Left cardiac atrium (tissue), 4 donors: ENCODE measurements at regions not wholly inside any gene's neighbourhood (a gene's known extent, or its start where the extent isn't known, plus 50 kb on each side); places are given as distances from the start of the nearest gene placed in this dataset.
"Not testable (repeated sequence)": the region's sequence is repeated elsewhere in the genome, so short reads cannot be mapped to it uniquely, and the experiment has no call there.

Experiments
- ATAC-seq, 2 donors: fragments of 200-7000 bp; cut with Tn5 transposase; one replicate each; pipeline ENCODE4 v1.9.1; 2020; ENCODE audit warnings: mild to moderate bottlenecking in 2 of 2, moderate library complexity in 2 of 2
- DNase-seq: peaks from one replicate; pipeline ENCODE4 v3.0.0-alpha.2; 2020
- intact Hi-C, 2 donors: fragments of 100-400 bp; cut with DNase I; formaldehyde crosslinking; loops; one replicate each; pipeline versions ENCODE4 v1.14.1 to v1.15.1; 2022 to 2023
- donor health status: DM: no; HTN: yes; CAD: no.
- donor health status: DM: no; HTN: yes; CAD: no; lungs with severe emphysema.
- donor health status: DM: yes; HTN: yes; CAD: no.
- donor health status: Dilated cardiomyopathy.

DNA sequence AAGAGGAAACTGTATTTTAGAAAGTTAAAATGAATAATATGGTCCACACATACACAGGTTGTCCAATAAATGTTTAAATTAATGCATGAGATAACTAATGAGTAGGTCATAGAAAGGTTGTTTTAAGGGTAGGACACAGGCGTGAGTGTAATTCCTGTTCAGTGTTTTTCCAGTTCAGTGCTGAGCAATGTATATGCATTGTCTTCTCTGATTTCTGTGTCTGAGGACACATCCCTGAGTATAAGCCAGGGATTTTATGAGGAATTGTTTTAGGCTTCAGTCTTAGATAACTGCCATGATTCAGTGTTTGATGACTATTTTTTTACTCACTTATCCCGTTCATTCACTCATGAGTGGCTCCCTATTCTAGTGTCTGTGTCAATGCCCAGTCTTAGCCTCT, 298.5 kb upstream of the TBX18 start:
- no peak for ATAC-seq
- intact Hi-C loops, result no loop called here

GRCh38 chr6:85058806-85059205, 294.4 kb upstream of the TBX18 start:
- intact Hi-C loops, result no loop called here
- no peak for ATAC-seq

More for the DNA sequence above, 298.5 kb upstream of the TBX18 start:
- DNase-seq, result no peak

DNA sequence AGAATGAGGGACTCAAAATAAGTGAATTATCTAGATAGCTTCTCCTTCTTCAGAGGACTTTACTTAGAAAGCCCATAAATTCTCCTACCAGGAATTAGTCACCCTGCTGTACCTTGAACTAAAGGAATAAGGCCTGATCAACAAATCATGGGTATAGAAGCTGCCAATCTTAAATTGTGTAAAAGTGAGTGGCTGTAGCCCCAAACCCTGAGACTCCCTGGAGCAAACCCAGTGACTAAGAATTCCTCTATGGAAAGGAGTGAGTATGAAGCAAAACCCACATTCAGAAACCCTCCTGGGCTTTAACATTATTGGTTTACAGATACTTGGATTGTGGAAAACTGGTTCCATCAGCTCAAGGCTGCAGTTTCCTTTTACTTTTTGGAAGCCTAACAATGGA, 285.8 kb upstream of the TBX18 start:
- no peak for DNase-seq
- ATAC-seq, result no peak
- intact Hi-C loops, result no loop called here

More at GRCh38 chr6:85058806-85059205, 294.4 kb upstream of the TBX18 start:
- DNase-seq, result no peak

GRCh38 chr6:85049282-85049681, 284.9 kb upstream of the TBX18 start:
- DNase-seq (no peak), ATAC-seq (no peak)
- intact Hi-C loops, result no loop called here

- no peak for ATAC-seq
- intact Hi-C loops, result no loop called here
Measured at GRCh38 chr6:85047818-85048217, 283.4 kb upstream of the TBX18 start.

DNA sequence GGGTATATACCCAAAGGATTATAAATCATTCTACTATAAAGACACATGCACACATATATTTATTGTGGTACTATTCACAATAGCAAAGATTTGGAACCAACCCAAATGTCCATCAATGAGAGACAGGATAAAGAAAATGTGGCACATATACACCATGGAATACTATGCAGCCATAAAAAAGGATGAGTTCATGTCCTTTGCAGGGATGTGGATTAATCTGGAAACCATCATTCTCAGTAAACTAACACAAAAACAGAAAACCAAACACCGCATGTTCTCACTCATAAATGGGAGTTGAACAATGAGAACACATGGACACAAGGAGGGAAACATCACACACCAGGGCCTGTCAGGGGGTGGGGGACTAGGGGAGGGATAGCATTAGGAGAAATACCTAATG, 281.4 kb upstream of the TBX18 start:
- intact Hi-C loops, DNase-seq, ATAC-seq: not testable (repeated sequence)

More at GRCh38 chr6:85047818-85048217, 283.4 kb upstream of the TBX18 start:
- no peak for DNase-seq

DNA sequence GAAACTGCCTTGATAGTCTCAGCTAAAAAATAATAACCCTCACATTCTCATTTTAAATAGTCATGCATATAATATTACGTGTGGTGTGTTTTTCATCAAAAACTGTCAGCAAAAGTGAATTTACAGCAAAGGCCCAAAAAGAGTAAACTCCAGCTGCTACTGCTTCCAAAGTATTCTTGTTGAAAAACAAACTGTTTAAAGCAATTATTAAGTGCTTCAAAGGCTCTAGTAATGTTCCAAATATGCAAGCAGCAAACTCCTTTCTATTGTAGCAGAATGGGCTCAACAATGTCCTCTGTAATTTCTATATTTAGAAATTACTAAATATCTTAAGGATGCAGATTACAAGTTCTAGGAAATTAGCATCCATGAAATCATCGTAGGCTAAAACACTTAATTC, 280.0 kb upstream of the TBX18 start:
- ATAC-seq, result no peak
- intact Hi-C loops, result no loop called here
- DNase-seq, result no peak

DNA sequence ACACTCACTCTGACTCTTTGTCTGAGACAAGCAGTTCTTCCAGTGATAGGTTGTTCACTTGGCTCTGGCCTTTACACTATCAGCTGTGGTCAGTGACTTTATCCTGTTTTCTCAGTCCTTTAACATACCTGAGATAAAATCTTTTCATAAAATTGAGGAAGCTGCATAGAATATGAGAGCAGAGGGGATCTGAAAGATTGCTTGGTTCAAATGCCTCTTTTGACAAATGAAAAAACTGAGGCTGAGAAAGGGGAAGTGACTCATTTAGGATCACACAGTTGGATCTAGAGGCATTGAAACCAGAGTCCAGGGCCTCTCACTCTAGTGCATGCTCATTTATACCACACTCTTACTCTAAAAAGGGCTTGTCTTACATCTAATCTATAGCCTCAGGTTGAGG, 277.0 kb upstream of the TBX18 start:
- no peak for ATAC-seq
- intact Hi-C loops, result no loop called here
- DNase-seq, result no peak

GRCh38 chr6:85037221-85037620, 272.8 kb upstream of the TBX18 start:
- intact Hi-C loops, result no loop called here
- no peak for ATAC-seq
- DNase-seq, result no peak

- ATAC-seq (no peak), DNase-seq (no peak)
- intact Hi-C loops, result no loop called here
Measured at GRCh38 chr6:85035766-85036165, 271.4 kb upstream of the TBX18 start.

DNA sequence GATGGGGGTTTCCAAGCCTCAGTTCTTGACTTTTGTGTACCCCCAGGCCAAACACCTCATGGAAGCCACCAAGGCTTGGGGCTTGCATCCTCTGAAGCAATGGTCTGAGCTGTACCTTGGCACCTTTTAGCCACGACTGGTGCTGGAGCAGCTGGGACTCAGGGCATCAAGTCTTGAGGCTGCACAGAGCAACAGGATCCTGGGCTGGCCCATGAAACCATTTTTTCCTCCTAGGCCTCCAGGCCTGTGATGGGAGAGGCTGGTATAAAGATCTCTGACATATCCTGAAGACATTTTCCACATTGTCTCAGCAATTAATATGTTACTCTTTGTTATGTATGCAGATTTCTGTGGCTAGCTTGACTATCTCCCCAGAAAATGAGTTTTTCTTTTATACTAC, 269.1 kb upstream of the TBX18 start:
- DNase-seq (no peak), ATAC-seq (no peak)
- intact Hi-C loops, result no loop called here

DNA sequence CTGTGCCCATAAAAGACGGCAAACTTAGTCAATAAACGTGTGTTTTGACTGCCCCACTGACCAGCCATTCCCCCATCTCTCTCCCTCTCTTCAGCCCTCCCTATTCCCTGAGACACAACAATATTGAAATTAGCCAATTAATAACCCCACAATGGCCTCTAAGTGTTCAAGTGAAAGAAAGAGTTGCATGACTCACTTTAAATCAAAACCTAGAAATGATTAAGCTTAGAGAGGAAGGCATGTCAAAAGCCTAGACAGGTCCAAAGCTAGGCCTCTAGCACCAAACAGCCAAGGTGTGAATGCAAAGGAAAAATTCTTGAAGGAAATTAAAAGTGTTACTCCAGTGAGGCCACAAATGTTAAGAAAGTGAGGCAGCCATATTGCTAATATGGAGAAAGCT, 261.6 kb upstream of the TBX18 start:
- intact Hi-C loops, result no loop called here
- no peak for ATAC-seq
- no peak for DNase-seq

- intact Hi-C loops, result no loop called here
- DNase-seq, result no peak
- ATAC-seq, result no peak
Measured at GRCh38 chr6:85023721-85024120, 259.3 kb upstream of the TBX18 start.

- DNase-seq (no peak), ATAC-seq (no peak)
Measured at GRCh38 chr6:85017352-85017751, 253.0 kb upstream of the TBX18 start.

DNA sequence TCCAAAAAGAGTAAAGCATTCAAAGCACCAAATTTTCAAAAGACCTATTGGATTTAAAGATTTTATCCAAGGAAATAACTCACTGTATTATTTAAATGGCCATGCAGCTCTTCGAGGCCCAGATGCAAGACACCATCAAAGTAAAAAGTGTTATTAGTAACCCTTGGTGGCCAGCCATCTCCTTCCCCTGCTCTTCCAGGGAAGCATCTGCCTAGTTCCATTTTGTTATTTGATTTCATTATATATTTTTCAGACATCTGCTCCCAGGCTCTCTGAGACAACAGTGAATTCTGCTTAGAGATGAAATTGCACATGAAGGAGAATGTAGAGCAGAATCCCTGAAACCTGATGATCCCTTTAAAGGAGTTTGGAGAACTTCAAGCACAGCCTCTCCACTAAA, 252.3 kb upstream of the TBX18 start:
- intact Hi-C loops, result no loop called here
- no peak for DNase-seq
- no peak for ATAC-seq

More at GRCh38 chr6:85017352-85017751, 253.0 kb upstream of the TBX18 start:
- intact Hi-C loops, result no loop called here

DNA sequence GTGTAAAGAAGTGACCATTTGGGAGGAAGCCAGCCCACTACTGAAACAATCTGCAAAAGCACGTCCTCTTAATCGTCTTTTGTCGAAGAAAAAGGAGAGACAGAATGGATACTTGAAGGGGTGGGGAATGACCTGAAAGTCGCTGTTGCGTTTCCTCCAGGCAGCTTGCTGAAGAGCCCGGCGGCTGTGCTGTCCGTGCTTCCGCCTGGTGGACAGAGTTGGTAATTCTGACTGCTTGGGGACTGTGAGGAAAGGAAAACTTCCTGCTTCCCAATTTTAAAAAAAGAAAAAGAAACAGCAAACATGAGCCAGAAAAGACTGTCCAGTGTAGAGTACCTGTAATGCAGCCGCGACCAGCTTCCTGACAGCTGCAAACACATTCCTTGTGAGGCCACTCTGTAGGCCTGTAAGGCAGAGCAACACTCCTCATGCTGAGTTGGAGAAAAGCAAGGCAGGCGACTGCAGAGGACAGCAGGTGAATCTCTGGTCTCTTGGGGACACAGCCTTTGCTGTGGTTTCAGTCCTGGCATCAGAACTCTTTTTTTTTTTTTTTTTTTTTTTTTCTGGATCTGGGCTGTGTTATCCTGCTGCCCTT, 251.1 kb upstream of the TBX18 start:
- intact Hi-C loops, result no loop called here
- peak; percentile 86 to 92 for ATAC-seq
- DNase-seq, result peak; percentile 69

DNA sequence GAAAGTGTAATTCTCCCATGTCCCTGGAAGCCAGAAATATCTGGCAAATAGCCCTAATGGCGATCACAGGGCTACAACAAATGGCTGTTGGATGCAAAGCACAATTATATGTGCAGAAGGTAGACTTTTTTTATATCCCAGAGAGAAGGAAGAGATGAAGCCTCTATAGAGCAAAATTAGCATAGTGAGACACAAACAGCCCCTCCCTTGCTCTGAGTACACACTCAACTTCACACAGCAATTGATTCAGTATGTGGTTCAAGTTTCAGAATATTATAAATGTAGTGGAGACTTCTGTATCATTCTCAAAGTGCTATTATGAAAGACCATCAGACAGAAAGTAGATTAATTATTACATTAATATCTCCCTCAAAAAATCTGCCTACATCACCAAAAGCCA, 246.5 kb upstream of the TBX18 start:
- ATAC-seq, result no peak
- intact Hi-C loops, result no loop called here

GRCh38 chr6:85008296-85009009, 244.1 kb upstream of the TBX18 start:
- DNase-seq, result no peak
- ATAC-seq, result no peak
- intact Hi-C loops, result no loop called here

More for the DNA sequence above, 246.5 kb upstream of the TBX18 start:
- no peak for DNase-seq

- no peak for DNase-seq
- intact Hi-C loops, result no loop called here
- ATAC-seq, result no peak
Measured at GRCh38 chr6:85006362-85006761, 242.0 kb upstream of the TBX18 start.

- DNase-seq (no peak), ATAC-seq (no peak)
- intact Hi-C loops, result no loop called here
Measured at GRCh38 chr6:85005494-85005893, 241.1 kb upstream of the TBX18 start.

DNA sequence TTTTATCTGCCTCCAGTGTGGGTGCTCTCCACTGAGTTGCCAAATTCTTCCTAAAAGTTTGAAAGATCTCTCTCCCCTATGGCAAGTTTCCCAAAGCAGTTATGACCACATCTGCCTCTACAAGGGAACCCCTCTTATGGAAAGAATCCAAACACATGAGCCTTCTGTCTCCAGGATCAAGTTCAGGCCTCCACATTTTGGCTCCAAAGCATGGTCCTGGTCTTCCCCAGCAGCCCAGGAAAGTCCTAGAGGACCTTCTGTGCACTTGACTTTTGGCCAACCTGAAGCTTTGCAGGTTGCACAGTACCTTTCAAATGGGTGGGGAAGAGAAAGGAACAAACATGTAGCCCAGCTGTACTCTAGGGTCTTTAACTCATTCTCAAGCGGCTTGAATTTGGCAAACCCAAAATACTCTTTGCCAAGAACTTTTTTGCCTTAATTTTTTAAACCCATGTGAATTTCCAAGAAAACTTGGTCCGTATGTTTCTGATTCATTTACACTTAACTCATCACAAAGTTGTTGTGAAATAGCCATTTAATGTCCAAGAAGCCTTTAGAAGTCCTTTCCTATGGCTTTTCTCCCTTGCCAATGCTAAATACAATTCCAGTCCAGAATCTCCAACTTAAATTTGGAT, 240.1 kb upstream of the TBX18 start:
- intact Hi-C loops, result no loop called here
- ATAC-seq, result peak; percentile 57 to 85
- DNase-seq, result no peak
